Upper lobe of left lung (tissue), 6 donors: ENCODE measurements at regions not wholly inside any gene's neighbourhood (a gene's known extent, or its start where the extent isn't known, plus 50 kb on each side); places are given as distances from the start of the nearest gene placed in this dataset.

Experiments used
- ATAC-seq, 2 donors: fragments of 200-7000 bp; cut with Tn5 transposase; one replicate each; pipeline ENCODE4 v1.9.1; 2022; ENCODE audit warnings: mild to moderate bottlenecking in 2 of 2, moderate library complexity in 2 of 2; ENCODE audit not compliant: low FRiP score in 2 of 2
- DNase-seq, 2 donors: peaks; one replicate each; pipeline ENCODE4 v3.0.0-alpha.2; 2019 to 2020
- H3K27ac ChIP-seq, 4 donors: fragments of 200-600 bp; sonication (generic); one replicate each; pipeline ENCODE4 v1.5.1; 2016 to 2019
- H3K27me3 ChIP-seq, 4 donors: fragments of 200-600 bp; sonication (generic); one replicate each; pipeline ENCODE4 v1.5.1; 2017 to 2019
- H3K36me3 ChIP-seq, 4 donors: fragments of 200-600 bp; sonication (generic); one replicate each; pipeline ENCODE4 v1.5.1; 2016 to 2019
- H3K4me1 ChIP-seq, 4 donors: fragments of 200-600 bp; sonication (generic); one replicate each; pipeline ENCODE4 v1.5.1; 2018 to 2019
- H3K4me3 ChIP-seq, 4 donors: fragments of 200-600 bp; sonication (generic); one replicate each; pipeline ENCODE4 v1.5.1; 2017 to 2019; ENCODE audit warnings: mild to moderate bottlenecking in 2 of 4, moderate library complexity in 1 of 4
- H3K9me3 ChIP-seq, 4 donors: fragments of 200-600 bp; sonication (generic); one replicate each; pipeline ENCODE4 v1.5.1; 2018 to 2019
- CTCF ChIP-seq, 6 experiments: fragments of 450-650 bp in 4 of 6; fragments of 200-600 bp in 2 of 6; sonication (generic) in 2 of 6; IDR thresholded peaks; one replicate each; pipeline ENCODE4 v1.5.1; 2016 to 2019; ENCODE audit warnings: antibody characterized with exemption in 6 of 6
- EP300 ChIP-seq, 4 donors: sonication (generic); formaldehyde crosslinking; IDR thresholded peaks; one replicate each; pipeline ENCODE4 v1.5.1; 2017; ENCODE audit warnings: antibody characterized with exemption in 4 of 4, control low read depth in 2 of 4
- POLR2A ChIP-seq, 4 donors: fragments of 450-650 bp; IDR thresholded peaks; one replicate each; pipeline ENCODE4 v1.5.1; 2016 to 2017; ENCODE audit warnings: antibody characterized with exemption in 4 of 4, mild to moderate bottlenecking in 2 of 4
- POLR2AphosphoS5 ChIP-seq, 2 donors: sonication (generic); formaldehyde crosslinking; IDR thresholded peaks; one replicate each; pipeline ENCODE4 v1.5.1; 2017; ENCODE audit warnings: antibody characterized with exemption in 2 of 2
- WGBS, 2 donors: methylation state at CpG; one replicate each; pipeline ENCODE4 v1.1.5; 2017 to 2018; 5-methylcytosine and 5-hydroxymethylcytosine counted together
- donor health status: DM: no; HTN: no; CAD: no; lungs with moderate emphysema.
- donor health status: DM: no; HTN: yes; CAD: no; lungs with severe emphysema.

GRCh38 chr5:136525597-136525996 lies 160.3 kb upstream of the TRPC7 start:
- Histone ChIP-seq H3K27me3 (no peaks in the 10 kb centered on the region), H3K4me3 (no peak overlapping the region), H3K9me3 (no peaks in the 10 kb centered on the region), H3K36me3 (no peaks in the 10 kb centered on the region), H3K27ac (no peak overlapping the region), H3K4me1 (no peaks in the 10 kb centered on the region)
- TF ChIP-seq EP300 (IDR thresholded peaks at IDR 0.05): no peak
- 33 to 46% methylated on average over 1 to 2 of the region's 2 CpGs for WGBS, 2 donors
- DNase-seq (no peak), ATAC-seq (no peak)

- H3K4me3 ChIP-seq: no peak overlapping the region
- H3K4me1 ChIP-seq: no peaks in the 10 kb centered on the region
- H3K36me3 ChIP-seq: no peaks in the 10 kb centered on the region
- DNase-seq (no peak), ATAC-seq (peak in 1 of 2 donors; percentile 50)
- no peak overlapping the region for H3K27ac ChIP-seq
- no peaks in the 10 kb centered on the region for H3K27me3 ChIP-seq
- TF ChIP-seq CTCF (IDR thresholded peaks at IDR 0.05) (no peak), POLR2A (IDR thresholded peaks at IDR 0.05) (no peak), EP300 (IDR thresholded peaks at IDR 0.05) (no peak), POLR2AphosphoS5 (IDR thresholded peaks at IDR 0.05) (no peak)
- 72 to 76% methylated on average over 3 of the region's 3 CpGs for WGBS, 2 donors
- no peaks in the 10 kb centered on the region for H3K9me3 ChIP-seq
Measured at GRCh38 chr5:136522217-136522956, 157.0 kb upstream of the TRPC7 start.

- H3K9me3 ChIP-seq: no peaks in the 10 kb centered on the region
- no peak for ATAC-seq
- no peaks in the 10 kb centered on the region for H3K27me3 ChIP-seq
- no peak overlapping the region for H3K27ac ChIP-seq
- no peaks in the 10 kb centered on the region for H3K4me1 ChIP-seq
- no peak for TF ChIP-seq POLR2A (IDR thresholded peaks at IDR 0.05)
- H3K36me3 ChIP-seq: no peaks in the 10 kb centered on the region
- DNase-seq: no peak
- no peak overlapping the region for H3K4me3 ChIP-seq
Measured at GRCh38 chr5:136521696-136522095, 156.4 kb upstream of the TRPC7 start.

GRCh38 chr5:136518814-136519213 lies 153.5 kb upstream of the TRPC7 start:
- TF ChIP-seq POLR2A (IDR thresholded peaks at IDR 0.05) (no peak), CTCF (IDR thresholded peaks at IDR 0.05) (no peak), POLR2AphosphoS5 (IDR thresholded peaks at IDR 0.05) (no peak), EP300 (IDR thresholded peaks at IDR 0.05) (no peak)
- WGBS, 2 donors: 81 to 86% methylated on average over 3 of the region's 3 CpGs
- Histone ChIP-seq H3K36me3 (no peaks in the 10 kb centered on the region), H3K4me1 (no peaks in the 10 kb centered on the region), H3K4me3 (no peak overlapping the region), H3K27me3 (no peaks in the 10 kb centered on the region), H3K27ac (no peak overlapping the region), H3K9me3 (no peaks in the 10 kb centered on the region)
- DNase-seq: no peak
- ATAC-seq: no peak

GRCh38 chr5:136518174-136518573 lies 152.8 kb upstream of the TRPC7 start:
- no peak for TF ChIP-seq POLR2AphosphoS5 (IDR thresholded peaks at IDR 0.05)
- no peak for TF ChIP-seq EP300 (IDR thresholded peaks at IDR 0.05)
- TF ChIP-seq CTCF (IDR thresholded peaks at IDR 0.05): no peak
- TF ChIP-seq POLR2A (IDR thresholded peaks at IDR 0.05): no peak
- Histone ChIP-seq H3K9me3 (no peaks in the 10 kb centered on the region), H3K4me3 (no peak overlapping the region), H3K36me3 (no peaks in the 10 kb centered on the region), H3K27me3 (no peaks in the 10 kb centered on the region), H3K4me1 (no peaks in the 10 kb centered on the region), H3K27ac (no peak overlapping the region)
- no peak for DNase-seq
- 88 to 90% methylated on average over 1 of the region's 1 CpG for WGBS, 2 donors
- no peak for ATAC-seq

- Histone ChIP-seq H3K27ac (no peak overlapping the region), H3K36me3 (no peaks in the 10 kb centered on the region), H3K27me3 (no peaks in the 10 kb centered on the region), H3K4me1 (no peaks in the 10 kb centered on the region), H3K4me3 (no peak overlapping the region), H3K9me3 (no peaks in the 10 kb centered on the region)
- no peak for DNase-seq
- no peak for TF ChIP-seq CTCF (IDR thresholded peaks at IDR 0.05)
- TF ChIP-seq POLR2AphosphoS5 (IDR thresholded peaks at IDR 0.05): no peak
- TF ChIP-seq POLR2A (IDR thresholded peaks at IDR 0.05): no peak
- no peak for TF ChIP-seq EP300 (IDR thresholded peaks at IDR 0.05)
- 0 to 64% methylated on average over 1 of the region's 1 CpG for WGBS, 2 donors
- ATAC-seq: no peak
Measured at GRCh38 chr5:136517755-136518154, 152.4 kb upstream of the TRPC7 start.
